CD4-positive, alpha-beta T cell treated with Interleukin-4 for 1 hour (primary cell): ENCODE measurements at regions not wholly inside any gene's neighbourhood (a gene's known extent, or its start where the extent isn't known, plus 50 kb on each side); places are given as distances from the start of the nearest gene placed in this dataset.
"Not testable (repeated sequence)": the region's sequence is repeated elsewhere in the genome, so short reads cannot be mapped to it uniquely, and the experiment has no call there.

Source experiments
- DNase-seq, 2 donors: peaks; one replicate each; pipeline ENCODE4 v3.0.0-alpha.2; 2020 to 2022

DNA sequence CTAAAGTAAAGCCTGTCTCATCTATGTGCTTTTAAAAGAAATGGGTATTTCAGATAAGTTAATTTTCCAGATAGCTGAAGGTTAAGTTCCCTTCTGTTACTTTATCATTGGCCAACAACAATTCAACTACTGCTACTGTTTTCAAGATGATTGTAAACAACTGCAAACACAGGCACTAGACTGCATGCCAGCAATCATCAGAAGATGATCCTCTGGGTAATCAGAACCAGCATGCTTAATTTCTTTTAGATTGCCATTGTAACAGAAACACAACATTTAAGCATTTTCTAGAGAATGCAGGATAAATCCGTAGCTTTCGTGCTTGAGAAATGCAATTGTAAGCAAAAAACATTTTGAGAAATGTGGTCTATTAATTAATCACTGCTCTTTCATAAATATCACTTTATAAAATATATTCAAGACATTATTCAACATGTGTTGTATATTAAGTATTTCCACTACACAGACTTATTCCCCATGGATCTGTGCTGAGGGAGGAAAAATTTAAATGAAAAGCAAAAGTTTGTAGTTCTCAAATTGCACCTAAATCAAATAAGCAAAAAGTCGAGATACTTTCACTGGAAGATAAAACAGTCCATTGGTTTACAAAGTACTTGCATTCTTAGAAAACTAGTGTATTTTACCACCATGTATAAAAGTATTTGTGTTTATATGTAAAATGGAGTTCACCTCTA lies 133.7 kb downstream of the ATL2 start:
- no peak for DNase-seq

- DNase-seq = no peak
Measured at GRCh38 chr2:38239452-38239851, 137.6 kb downstream of the ATL2 start.

DNA sequence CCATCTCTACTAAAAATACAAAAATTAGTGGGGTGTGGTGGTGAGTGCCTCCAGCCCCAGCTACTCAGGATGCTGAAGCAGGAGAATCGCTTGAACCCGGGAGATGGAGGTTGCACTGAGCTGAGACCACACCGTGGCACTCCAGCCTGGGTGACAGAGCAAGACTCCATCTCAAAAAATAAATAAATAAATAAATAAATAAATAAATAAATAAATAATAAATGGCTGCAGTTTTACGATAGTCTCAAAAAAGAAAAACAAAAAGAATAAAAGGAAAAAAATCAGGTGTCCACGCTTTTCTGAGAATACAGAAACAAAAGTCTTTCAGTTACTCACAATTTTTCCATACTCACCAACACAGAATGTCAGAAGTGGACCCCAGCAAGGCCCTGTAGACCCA lies 138.4 kb downstream of the ATL2 start:
- DNase-seq = not testable (repeated sequence)

- DNase-seq = no peak
Measured at GRCh38 chr2:38237311-38237710, 139.8 kb downstream of the ATL2 start.

- no peak for DNase-seq
Measured at GRCh38 chr2:38233231-38233983, 143.7 kb downstream of the ATL2 start.

DNA sequence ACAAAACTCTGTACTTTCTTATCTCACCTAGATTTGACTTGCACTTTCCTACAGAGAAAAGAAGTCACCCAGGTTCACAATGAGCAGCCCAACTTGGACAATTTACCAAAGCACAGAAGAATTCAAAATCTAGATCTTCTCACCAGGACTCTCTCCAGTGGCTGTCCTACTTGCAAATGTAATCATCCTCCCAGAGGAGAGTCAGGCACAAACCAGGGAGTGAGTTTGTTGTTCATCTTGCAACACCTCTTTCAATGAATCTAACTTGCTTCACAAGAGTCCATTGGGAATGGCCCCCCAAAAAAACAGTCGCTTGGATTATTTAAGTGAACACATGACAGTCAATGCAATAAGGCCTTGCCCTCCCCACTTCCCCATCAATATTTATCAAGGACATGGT lies 144.6 kb downstream of the ATL2 start:
- DNase-seq = no peak

DNA sequence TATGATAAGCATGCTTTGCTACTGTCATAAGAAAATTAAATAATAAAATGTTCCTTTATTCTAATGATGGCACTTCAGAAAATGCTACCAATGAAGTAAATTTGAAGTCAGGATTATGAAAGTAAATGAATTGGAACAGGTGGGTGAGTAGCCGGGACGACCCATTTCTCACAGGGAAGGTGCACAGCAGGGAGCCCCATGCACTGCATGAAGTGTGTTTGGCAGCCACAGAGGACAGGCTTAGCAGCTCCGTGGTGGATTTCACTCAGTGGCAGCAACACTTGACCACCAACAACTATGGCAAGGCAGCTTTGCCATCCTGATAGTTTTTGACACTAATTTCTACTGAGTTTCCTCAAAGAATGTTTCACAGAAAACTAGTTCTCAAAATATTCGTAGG lies 146.3 kb downstream of the ATL2 start:
- DNase-seq = no peak

DNA sequence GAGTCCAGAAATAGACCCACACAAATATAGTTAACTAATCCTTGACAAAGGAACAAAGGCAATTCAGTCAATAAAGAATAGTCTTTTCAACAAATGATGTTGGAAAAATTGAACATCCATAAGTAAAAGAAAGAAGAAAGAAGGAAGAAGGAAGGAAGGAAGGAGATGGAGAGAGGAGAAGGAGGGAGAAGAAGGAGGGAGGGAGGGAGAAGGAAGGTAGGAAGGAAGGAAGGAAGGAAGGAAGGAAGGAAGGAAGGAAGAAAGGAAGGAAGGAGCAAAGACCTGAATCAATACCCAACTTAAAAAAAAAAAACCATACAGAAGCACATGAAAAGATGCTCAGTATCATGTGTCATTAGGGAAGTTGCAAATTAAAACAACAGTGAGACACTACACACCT lies 148.3 kb downstream of the ATL2 start:
- DNase-seq = no peak

DNA sequence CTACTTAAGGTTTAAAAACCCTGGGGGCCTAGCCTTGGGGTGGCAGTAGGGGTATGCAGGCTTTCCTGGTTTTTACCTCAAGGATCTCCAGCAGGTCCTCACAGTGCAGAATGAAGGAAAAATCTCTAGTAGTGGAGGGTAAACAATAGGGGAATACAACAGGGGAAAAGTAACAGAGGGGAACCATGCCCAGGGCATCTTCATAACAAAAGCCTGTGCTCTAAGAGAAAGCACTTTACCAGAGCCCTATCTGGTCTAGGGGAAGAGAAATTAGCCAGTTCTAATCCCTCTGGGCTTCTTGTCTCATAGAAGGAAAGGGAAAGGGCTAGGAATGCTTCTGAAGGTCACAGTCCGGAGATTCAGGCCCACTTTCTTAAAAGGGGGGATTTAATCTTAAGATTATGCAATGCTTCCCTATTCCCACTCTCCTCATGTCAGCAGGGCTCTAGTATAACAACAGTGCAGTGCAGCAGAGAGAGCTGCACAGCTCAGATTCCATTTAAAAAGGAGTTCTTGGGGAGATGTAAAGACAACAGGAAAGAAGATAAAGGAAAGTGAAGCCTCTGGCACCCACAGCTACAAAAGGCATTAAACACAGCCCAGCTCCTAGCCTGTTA lies 149.0 kb upstream of the CYP1B1 start:
- no peak for DNase-seq

- DNase-seq = no peak
Measured at GRCh38 chr2:38224181-38224580, 148.2 kb upstream of the CYP1B1 start.

- no peak for DNase-seq
Measured at GRCh38 chr2:38223256-38223655, 147.3 kb upstream of the CYP1B1 start.

GRCh38 chr2:38220164-38220563 lies 144.2 kb upstream of the CYP1B1 start:
- no peak for DNase-seq

DNA sequence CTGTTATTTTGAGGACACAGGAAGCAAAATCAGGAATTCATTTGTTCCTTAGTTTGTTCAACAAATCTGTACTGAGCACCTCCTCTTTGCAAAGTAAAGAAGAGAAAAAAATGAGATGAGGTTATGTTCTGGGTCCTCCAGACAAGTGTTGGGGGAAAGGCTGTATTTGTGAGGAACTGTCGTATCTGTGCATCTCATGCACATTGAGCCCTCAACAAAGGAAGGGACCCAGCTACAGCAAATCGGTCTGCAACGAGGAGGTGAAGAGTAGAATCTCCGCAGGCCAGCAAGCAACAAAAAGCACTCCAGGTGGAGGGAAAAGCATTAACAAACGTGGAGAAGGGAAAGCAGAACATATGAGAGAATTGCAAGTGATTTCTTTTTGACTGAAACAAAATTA lies 143.0 kb upstream of the CYP1B1 start:
- DNase-seq = no peak

DNA sequence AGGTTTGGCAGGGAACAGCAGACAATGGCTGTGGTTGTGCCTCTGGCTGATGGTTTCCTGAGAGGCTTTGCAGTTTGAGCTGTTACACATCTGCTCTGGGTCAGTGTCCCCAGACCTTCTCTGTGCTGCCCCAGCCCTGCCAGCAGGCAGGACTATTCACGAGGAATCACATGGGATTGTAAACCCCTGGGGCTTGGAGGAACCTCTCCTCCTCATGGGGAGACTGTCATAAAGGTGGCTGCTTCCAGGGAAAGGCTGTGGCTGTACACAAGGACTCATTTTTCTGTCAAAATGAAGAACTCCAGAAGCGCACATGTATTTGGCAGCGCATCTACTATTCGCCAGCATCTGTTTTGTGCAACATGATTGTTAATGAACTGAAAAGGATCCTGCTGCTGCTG lies 142.6 kb upstream of the CYP1B1 start:
- no peak for DNase-seq

GRCh38 chr2:38217401-38218188 lies 141.6 kb upstream of the CYP1B1 start:
- no peak for DNase-seq

DNA sequence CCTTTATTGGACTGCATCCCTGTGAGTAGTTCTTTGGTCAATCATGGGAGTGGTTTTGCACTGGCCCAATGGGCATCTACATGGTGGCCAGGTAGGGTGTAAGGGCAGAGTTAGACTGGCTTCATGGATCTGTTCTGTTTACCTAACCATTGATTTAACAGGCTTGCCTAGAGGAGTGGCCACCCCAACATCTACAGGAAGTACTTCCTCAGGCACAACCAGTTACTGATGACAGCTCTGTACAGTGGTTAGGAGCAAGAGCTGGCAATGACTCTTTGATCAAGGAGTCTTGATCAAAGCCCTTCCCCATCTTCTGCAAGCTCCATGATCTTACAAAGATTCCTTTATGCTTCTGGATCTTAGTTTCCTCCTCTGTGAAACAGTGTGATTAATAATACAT lies 140.9 kb upstream of the CYP1B1 start:
- DNase-seq = no peak

DNA sequence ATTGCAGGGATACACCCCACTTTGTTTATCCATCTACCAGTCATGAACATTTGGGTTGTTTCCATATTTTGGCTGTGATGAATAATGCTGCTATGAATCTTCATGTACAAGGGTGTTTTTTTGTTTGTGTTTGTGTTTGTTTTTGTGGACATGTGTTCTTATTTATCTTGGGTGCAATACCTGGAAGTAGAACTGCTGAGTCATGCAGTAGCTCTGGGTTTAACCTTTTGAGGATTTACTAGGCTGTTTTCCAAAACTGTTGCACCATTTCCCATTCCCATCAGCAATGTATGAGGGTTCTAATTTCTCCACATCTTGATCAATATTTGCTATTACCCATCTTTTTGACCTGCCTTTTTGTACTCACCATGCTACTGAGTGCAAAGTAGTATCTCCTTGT lies 140.0 kb upstream of the CYP1B1 start:
- DNase-seq = no peak

GRCh38 chr2:38215522-38215921 lies 139.6 kb upstream of the CYP1B1 start:
- no peak for DNase-seq

DNA sequence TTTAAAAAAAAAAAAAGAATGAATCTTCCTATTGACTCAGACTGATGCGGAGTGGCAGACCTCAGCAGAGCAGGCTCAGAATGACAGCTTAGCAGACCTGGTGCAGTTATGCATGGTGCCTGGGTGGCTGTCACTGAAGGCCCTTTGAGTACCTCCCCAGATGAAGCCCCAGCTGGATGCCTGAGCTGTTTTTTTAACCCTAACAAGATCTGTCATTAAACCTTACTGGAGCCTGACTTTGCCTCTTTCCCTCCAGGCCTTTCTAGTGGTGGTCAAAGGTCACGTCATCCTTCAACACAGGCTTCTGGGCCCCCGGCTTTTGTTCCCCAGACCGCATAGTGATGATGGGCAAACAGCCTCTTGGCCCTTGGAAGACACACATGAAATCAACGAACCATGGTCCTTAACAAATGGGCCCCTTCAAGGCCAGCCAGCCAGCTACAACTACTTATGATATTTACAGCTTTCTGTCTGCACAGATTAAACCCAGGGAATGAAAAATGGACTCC lies 138.3 kb upstream of the CYP1B1 start:
- no peak for DNase-seq

DNA sequence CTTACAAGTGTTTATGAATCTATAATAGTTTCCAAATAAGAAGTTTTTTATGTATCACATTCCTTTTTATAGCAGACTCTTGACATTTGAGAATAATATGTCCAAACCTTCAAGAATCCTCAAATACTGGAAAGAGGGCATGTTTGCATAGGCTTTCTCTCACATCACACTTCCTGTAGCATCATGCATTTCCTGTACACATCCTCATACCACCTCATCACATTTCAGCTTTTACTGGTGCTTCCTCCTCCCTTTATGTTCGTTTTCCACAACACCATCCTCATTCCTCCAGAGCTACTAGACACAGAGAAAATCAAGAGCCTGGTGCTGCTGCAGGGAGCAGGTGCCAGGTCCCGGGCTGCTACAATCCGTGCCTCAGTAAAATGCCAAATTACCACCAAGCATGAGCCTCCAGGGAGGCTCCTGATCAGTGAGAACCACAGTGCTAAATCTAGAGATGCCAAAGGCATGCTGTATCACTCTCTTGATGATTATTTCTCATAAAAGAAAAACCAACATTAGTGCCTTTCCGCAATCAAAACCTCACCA lies 137.7 kb upstream of the CYP1B1 start:
- no peak for DNase-seq

DNA sequence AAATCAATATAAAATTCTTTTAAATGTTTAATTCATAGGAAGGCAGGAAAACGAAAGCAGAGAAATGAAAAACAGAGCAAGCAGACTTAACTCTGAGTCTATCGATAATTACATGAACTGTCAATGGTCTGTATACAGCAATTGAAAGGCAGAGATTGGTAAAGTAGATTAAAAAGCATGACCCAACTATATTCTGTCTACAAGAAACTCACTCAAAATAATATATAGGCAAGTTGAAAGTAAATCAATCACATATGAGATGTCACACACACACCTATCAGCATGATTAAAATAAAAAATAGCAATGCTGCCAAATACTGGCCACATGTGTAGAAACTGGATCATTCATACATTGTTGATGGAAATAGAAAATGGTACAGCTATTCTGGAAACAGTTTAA lies 136.4 kb upstream of the CYP1B1 start:
- no peak for DNase-seq

GRCh38 chr2:38207168-38207567 lies 131.2 kb upstream of the CYP1B1 start:
- no peak for DNase-seq

- DNase-seq = no peak
Measured at GRCh38 chr2:38203446-38203810, 127.5 kb upstream of the CYP1B1 start.
